WTC11 (cell line): ENCODE measurements at regions not wholly inside any gene's neighbourhood (a gene's known extent, or its start where the extent isn't known, plus 50 kb on each side); places are given as distances from the start of the nearest gene placed in this dataset.

Experiments
- ATAC-seq: fragments of 200-7000 bp; cut with Tn5 transposase; 2 replicates; pipeline ENCODE4 v1.10.0; 2021; ENCODE audit warnings: mild to moderate bottlenecking, moderate library complexity
- CTCF ChIA-PET: fragments of 300-600 bp; sonication (Branson Sonifier 250); formaldehyde crosslinking; loops from one replicate; lab custom pipeline; 2021; ENCODE audit warnings: antibody characterized with exemption; lab: Charles Lee
- POLR2A ChIA-PET: fragments of 350-600 bp; sonication (Branson Sonifier 250); formaldehyde crosslinking; loops from one replicate; lab custom pipeline; 2021; ENCODE audit warnings: antibody characterized with exemption; lab: Charles Lee
- DNase-seq: peaks from one replicate; pipeline ENCODE4 v3.0.0; 2021; ENCODE audit warnings: low spot score
- H3K27ac Mint-ChIP-seq: 2 replicates; pipeline ENCODE4 v1.8.0; 2021; ENCODE audit warnings: mixed read lengths
- H3K27me3 Mint-ChIP-seq: 2 replicates; pipeline ENCODE4 v1.8.0; 2021; ENCODE audit warnings: low read depth, mild to moderate bottlenecking, moderate library complexity, mixed read lengths
- H3K36me3 Mint-ChIP-seq: 2 replicates; pipeline ENCODE4 v1.8.0; 2021; ENCODE audit warnings: mixed read lengths
- H3K4me1 Mint-ChIP-seq: 2 replicates; pipeline ENCODE4 v1.8.0; 2022; ENCODE audit warnings: mixed read lengths
- H3K4me3 Mint-ChIP-seq: 2 replicates; pipeline ENCODE4 v1.8.0; 2021; ENCODE audit warnings: mild to moderate bottlenecking, moderate library complexity, mixed read lengths
- H3K9me3 Mint-ChIP-seq: 2 replicates; pipeline ENCODE4 v1.8.0; 2021; ENCODE audit warnings: mixed read lengths
- ATF1 ChIP-seq: sonication (generic); formaldehyde crosslinking; IDR thresholded peaks from 2 replicates; pipeline ENCODE4 v1.8.1; 2023; ENCODE audit warnings: mild to moderate bottlenecking, moderate library complexity, missing genetic modification reagents
- GABPB1 ChIP-seq: sonication (generic); formaldehyde crosslinking; IDR thresholded peaks from 2 replicates; pipeline ENCODE4 v1.8.1; 2023; ENCODE audit warnings: mild to moderate bottlenecking, missing genetic modification reagents
- GTF2I ChIP-seq: fragments of 250-450 bp; sonication (Bioruptor Pico); conservative IDR thresholded peaks from 2 replicates; pipeline ENCODE4 v1.4.0; 2021; ENCODE audit warnings: mild to moderate bottlenecking
- IRF2 ChIP-seq: sonication (generic); formaldehyde crosslinking; IDR thresholded peaks from 2 replicates; pipeline ENCODE4 v1.8.0; 2022; ENCODE audit warnings: low read depth, missing genetic modification reagents, borderline replicate concordance
- MYBL2 ChIP-seq: sonication (generic); formaldehyde crosslinking; IDR thresholded peaks from 2 replicates; pipeline ENCODE4 v1.8.1; 2023; ENCODE audit warnings: mild to moderate bottlenecking, moderate library complexity, missing genetic modification reagents
- OVOL2 ChIP-seq: fragments of 250-450 bp; sonication (Bioruptor Pico); IDR thresholded peaks from 2 replicates; pipeline ENCODE4 v1.9.0; 2021; ENCODE audit warnings: mild to moderate bottlenecking, borderline replicate concordance
- RELA ChIP-seq: sonication (generic); formaldehyde crosslinking; IDR thresholded peaks from 2 replicates; pipeline ENCODE4 v1.8.1; 2022; ENCODE audit warnings: missing genetic modification reagents, mild to moderate bottlenecking, borderline replicate concordance
- SOX15 ChIP-seq: fragments of 250-450 bp; sonication (Bioruptor Pico); IDR thresholded peaks from 2 replicates; pipeline ENCODE4 v1.9.0; 2021; ENCODE audit warnings: mild to moderate bottlenecking
- ZNF121 ChIP-seq: sonication (generic); formaldehyde crosslinking; IDR thresholded peaks from 2 replicates; pipeline ENCODE4 v1.8.0; 2023; ENCODE audit warnings: missing genetic modification reagents
- TF ChIP-seq, protein P1 (sequence below): sonication (generic); formaldehyde crosslinking; IDR thresholded peaks from 2 replicates; pipeline ENCODE4 v1.8.0; 2023; ENCODE audit warnings: missing genetic modification reagents, mild to moderate bottlenecking, borderline replicate concordance
- TF ChIP-seq, protein P2 (sequence below): sonication (generic); formaldehyde crosslinking; conservative IDR thresholded peaks from 2 replicates; pipeline ENCODE4 v1.8.1; 2022; ENCODE audit warnings: mild to moderate bottlenecking, missing genetic modification reagents
- TF ChIP-seq, protein P3 (sequence below): sonication (generic); formaldehyde crosslinking; IDR thresholded peaks from 2 replicates; pipeline ENCODE4 v1.8.1; 2022; ENCODE audit warnings: missing genetic modification reagents, borderline replicate concordance
- TF ChIP-seq, protein P4 (sequence below): fragments of 250-450 bp; sonication (Bioruptor Pico); IDR thresholded peaks from 2 replicates; pipeline ENCODE4 v2.1.2; 2022; ENCODE audit warnings: mild to moderate bottlenecking, moderate library complexity
- TF ChIP-seq, protein P5 (sequence below): sonication (generic); formaldehyde crosslinking; IDR thresholded peaks from 2 replicates; pipeline ENCODE4 v1.8.0; 2023; ENCODE audit warnings: missing genetic modification reagents
- TF ChIP-seq, protein P6 (sequence below): sonication (generic); formaldehyde crosslinking; IDR thresholded peaks from 2 replicates; pipeline ENCODE4 v1.8.1; 2023; ENCODE audit warnings: mild to moderate bottlenecking, missing genetic modification reagents, borderline replicate concordance
- TF ChIP-seq, protein P7 (sequence below): fragments of 250-450 bp; sonication (Bioruptor Pico); IDR thresholded peaks from 2 replicates; pipeline ENCODE4 v1.9.0; 2021; ENCODE audit warnings: moderate library complexity, mild to moderate bottlenecking, inconsistent platforms, borderline replicate concordance
- TF ChIP-seq, protein P8 (sequence below): fragments of 250-450 bp; sonication (Bioruptor Pico); IDR thresholded peaks from 2 replicates; pipeline ENCODE4 v1.9.0; 2021; ENCODE audit warnings: mild to moderate bottlenecking

DNA sequence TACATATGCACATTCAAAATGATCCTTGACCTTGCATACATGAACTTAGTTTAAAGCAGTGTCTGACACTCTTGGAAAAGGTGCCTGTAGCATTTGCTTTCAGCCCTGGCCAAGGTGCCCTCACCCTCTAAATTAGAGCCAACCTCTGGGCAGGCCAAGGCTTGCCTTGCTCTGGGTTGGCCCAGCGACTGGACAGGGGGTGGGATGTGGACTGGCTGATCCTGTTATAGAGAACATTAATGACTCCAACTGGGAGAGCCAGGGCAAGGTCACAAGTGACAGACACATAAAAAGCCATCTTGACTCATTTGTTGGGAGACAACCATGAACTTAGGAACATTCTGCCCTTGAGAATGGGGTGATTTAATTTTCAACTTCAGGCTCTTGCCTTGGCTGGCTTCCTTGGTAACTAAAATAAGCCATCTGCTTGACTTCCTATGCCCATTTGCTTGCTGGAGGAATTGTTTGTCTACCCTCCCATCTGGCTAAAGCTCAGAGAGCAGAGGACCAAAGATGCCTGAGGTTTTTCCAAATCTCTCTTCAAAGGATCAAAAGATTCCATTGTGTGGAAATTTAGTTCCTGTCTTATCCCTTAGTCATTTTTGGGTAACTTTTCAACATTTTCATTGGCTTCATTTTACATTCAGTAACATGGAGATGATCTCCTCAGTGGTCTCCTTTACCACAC is 403.7 kb downstream of the SOX2 start:
- no peak for DNase-seq
- no peak overlapping the region for H3K27ac Mint-ChIP-seq
- TF ChIP-seq IRF2: no peak
- TF ChIP-seq, protein P1, sequence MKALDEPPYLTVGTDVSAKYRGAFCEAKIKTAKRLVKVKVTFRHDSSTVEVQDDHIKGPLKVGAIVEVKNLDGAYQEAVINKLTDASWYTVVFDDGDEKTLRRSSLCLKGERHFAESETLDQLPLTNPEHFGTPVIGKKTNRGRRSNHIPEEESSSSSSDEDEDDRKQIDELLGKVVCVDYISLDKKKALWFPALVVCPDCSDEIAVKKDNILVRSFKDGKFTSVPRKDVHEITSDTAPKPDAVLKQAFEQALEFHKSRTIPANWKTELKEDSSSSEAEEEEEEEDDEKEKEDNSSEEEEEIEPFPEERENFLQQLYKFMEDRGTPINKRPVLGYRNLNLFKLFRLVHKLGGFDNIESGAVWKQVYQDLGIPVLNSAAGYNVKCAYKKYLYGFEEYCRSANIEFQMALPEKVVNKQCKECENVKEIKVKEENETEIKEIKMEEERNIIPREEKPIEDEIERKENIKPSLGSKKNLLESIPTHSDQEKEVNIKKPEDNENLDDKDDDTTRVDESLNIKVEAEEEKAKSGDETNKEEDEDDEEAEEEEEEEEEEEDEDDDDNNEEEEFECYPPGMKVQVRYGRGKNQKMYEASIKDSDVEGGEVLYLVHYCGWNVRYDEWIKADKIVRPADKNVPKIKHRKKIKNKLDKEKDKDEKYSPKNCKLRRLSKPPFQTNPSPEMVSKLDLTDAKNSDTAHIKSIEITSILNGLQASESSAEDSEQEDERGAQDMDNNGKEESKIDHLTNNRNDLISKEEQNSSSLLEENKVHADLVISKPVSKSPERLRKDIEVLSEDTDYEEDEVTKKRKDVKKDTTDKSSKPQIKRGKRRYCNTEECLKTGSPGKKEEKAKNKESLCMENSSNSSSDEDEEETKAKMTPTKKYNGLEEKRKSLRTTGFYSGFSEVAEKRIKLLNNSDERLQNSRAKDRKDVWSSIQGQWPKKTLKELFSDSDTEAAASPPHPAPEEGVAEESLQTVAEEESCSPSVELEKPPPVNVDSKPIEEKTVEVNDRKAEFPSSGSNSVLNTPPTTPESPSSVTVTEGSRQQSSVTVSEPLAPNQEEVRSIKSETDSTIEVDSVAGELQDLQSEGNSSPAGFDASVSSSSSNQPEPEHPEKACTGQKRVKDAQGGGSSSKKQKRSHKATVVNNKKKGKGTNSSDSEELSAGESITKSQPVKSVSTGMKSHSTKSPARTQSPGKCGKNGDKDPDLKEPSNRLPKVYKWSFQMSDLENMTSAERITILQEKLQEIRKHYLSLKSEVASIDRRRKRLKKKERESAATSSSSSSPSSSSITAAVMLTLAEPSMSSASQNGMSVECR: no peak
- TF ChIP-seq GABPB1 (CRISPR knock-in tag): no peak
- TF ChIP-seq, protein P2, sequence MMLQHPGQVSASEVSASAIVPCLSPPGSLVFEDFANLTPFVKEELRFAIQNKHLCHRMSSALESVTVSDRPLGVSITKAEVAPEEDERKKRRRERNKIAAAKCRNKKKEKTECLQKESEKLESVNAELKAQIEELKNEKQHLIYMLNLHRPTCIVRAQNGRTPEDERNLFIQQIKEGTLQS (CRISPR knock-in tag): no peak
- TF ChIP-seq ATF1 (CRISPR knock-in tag): no peak
- TF ChIP-seq, protein P3, sequence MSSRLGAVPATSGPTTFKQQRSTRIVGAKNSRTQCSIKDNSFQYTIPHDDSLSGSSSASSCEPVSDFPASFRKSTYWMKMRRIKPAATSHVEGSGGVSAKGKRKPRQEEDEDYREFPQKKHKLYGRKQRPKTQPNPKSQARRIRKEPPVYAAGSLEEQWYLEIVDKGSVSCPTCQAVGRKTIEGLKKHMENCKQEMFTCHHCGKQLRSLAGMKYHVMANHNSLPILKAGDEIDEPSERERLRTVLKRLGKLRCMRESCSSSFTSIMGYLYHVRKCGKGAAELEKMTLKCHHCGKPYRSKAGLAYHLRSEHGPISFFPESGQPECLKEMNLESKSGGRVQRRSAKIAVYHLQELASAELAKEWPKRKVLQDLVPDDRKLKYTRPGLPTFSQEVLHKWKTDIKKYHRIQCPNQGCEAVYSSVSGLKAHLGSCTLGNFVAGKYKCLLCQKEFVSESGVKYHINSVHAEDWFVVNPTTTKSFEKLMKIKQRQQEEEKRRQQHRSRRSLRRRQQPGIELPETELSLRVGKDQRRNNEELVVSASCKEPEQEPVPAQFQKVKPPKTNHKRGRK: no peak
- no peak for TF ChIP-seq OVOL2
- TF ChIP-seq ZNF121 (CRISPR knock-in tag): no peak
- TF ChIP-seq, all 79 proteins: peak for 0
- ATAC-seq: no peak
- Mint-ChIP-seq H3K4me3 (no peak overlapping the region), H3K36me3 (no peaks in the 10 kb centered on the region), H3K4me1 (no peaks in the 10 kb centered on the region), H3K9me3 (0 out of 2 replicates have a peak, but pooled peaks cover 7% of the 10 kb centered on the region), H3K27me3 (peaks cover 10% of the 10 kb centered on the region)
- CTCF ChIA-PET: no interaction called here
- POLR2A ChIA-PET: no interaction called here

DNA sequence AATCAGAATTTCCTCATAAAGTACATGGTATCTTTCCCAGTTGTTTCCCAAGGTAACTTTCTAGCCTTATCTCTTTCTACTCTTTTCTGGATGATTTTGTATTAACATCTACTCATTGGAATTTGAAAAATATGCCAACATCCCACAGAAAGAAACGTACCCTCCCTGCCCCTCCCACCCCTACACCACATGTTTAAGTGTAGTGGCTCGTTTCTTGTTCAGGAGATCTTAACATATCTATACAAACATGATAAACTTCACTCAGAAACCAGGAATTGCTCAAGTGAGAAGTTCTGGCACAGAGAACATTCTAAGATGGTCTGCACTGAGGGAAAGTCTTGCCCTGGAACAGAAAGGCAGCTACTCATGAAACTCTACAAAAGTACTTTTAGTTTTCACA is 404.7 kb downstream of the SOX2 start:
- Mint-ChIP-seq H3K27ac (no peak overlapping the region), H3K4me3 (no peak overlapping the region), H3K4me1 (peaks cover 1% of the 10 kb centered on the region), H3K36me3 (no peaks in the 10 kb centered on the region), H3K27me3 (peaks cover 19% of the 10 kb centered on the region), H3K9me3 (0 out of 2 replicates have a peak, but pooled peaks cover 4% of the 10 kb centered on the region)
- ChIA-PET CTCF (no interaction called here), POLR2A (no interaction called here)
- ATAC-seq (no peak), DNase-seq (no peak)
- TF ChIP-seq SOX15: no peak
- TF ChIP-seq, protein P4, sequence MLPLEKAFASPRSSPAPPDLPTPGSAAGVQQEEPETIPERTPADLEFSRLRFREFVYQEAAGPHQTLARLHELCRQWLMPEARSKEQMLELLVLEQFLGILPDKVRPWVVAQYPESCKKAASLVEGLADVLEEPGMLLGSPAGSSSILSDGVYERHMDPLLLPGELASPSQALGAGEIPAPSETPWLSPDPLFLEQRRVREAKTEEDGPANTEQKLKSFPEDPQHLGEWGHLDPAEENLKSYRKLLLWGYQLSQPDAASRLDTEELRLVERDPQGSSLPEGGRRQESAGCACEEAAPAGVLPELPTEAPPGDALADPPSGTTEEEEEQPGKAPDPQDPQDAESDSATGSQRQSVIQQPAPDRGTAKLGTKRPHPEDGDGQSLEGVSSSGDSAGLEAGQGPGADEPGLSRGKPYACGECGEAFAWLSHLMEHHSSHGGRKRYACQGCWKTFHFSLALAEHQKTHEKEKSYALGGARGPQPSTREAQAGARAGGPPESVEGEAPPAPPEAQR: no peak
- no peak for TF ChIP-seq RELA (CRISPR knock-in tag)
- TF ChIP-seq, protein P5, sequence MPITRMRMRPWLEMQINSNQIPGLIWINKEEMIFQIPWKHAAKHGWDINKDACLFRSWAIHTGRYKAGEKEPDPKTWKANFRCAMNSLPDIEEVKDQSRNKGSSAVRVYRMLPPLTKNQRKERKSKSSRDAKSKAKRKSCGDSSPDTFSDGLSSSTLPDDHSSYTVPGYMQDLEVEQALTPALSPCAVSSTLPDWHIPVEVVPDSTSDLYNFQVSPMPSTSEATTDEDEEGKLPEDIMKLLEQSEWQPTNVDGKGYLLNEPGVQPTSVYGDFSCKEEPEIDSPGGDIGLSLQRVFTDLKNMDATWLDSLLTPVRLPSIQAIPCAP (CRISPR knock-in tag): no peak
- TF ChIP-seq, protein P6, sequence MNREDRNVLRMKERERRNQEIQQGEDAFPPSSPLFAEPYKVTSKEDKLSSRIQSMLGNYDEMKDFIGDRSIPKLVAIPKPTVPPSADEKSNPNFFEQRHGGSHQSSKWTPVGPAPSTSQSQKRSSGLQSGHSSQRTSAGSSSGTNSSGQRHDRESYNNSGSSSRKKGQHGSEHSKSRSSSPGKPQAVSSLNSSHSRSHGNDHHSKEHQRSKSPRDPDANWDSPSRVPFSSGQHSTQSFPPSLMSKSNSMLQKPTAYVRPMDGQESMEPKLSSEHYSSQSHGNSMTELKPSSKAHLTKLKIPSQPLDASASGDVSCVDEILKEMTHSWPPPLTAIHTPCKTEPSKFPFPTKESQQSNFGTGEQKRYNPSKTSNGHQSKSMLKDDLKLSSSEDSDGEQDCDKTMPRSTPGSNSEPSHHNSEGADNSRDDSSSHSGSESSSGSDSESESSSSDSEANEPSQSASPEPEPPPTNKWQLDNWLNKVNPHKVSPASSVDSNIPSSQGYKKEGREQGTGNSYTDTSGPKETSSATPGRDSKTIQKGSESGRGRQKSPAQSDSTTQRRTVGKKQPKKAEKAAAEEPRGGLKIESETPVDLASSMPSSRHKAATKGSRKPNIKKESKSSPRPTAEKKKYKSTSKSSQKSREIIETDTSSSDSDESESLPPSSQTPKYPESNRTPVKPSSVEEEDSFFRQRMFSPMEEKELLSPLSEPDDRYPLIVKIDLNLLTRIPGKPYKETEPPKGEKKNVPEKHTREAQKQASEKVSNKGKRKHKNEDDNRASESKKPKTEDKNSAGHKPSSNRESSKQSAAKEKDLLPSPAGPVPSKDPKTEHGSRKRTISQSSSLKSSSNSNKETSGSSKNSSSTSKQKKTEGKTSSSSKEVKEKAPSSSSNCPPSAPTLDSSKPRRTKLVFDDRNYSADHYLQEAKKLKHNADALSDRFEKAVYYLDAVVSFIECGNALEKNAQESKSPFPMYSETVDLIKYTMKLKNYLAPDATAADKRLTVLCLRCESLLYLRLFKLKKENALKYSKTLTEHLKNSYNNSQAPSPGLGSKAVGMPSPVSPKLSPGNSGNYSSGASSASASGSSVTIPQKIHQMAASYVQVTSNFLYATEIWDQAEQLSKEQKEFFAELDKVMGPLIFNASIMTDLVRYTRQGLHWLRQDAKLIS (CRISPR knock-in tag): no peak
- TF ChIP-seq, protein P7, sequence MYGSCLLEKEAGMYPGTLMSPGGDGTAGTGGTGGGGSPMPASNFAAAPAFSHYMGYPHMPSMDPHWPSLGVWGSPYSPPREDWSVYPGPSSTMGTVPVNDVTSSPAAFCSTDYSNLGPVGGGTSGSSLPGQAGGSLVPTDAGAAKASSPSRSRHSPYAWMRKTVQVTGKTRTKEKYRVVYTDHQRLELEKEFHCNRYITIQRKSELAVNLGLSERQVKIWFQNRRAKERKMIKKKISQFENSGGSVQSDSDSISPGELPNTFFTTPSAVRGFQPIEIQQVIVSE: no peak
- no peak for TF ChIP-seq GTF2I (CRISPR knock-in tag)
- no peak for TF ChIP-seq IRF2
- TF ChIP-seq, protein P8, sequence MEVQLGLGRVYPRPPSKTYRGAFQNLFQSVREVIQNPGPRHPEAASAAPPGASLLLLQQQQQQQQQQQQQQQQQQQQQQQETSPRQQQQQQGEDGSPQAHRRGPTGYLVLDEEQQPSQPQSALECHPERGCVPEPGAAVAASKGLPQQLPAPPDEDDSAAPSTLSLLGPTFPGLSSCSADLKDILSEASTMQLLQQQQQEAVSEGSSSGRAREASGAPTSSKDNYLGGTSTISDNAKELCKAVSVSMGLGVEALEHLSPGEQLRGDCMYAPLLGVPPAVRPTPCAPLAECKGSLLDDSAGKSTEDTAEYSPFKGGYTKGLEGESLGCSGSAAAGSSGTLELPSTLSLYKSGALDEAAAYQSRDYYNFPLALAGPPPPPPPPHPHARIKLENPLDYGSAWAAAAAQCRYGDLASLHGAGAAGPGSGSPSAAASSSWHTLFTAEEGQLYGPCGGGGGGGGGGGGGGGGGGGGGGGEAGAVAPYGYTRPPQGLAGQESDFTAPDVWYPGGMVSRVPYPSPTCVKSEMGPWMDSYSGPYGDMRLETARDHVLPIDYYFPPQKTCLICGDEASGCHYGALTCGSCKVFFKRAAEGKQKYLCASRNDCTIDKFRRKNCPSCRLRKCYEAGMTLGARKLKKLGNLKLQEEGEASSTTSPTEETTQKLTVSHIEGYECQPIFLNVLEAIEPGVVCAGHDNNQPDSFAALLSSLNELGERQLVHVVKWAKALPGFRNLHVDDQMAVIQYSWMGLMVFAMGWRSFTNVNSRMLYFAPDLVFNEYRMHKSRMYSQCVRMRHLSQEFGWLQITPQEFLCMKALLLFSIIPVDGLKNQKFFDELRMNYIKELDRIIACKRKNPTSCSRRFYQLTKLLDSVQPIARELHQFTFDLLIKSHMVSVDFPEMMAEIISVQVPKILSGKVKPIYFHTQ: no peak
- TF ChIP-seq MYBL2 (CRISPR knock-in tag): no peak
